Activated gamma-delta T cell treated with anti-CD3 and anti-CD28 coated beads, Interleukin-2, amount 50 U/mL, for 16 hours (primary cell): ENCODE measurements at regions not wholly inside any gene's neighbourhood (a gene's known extent, or its start where the extent isn't known, plus 50 kb on each side); places are given as distances from the start of the nearest gene placed in this dataset.

Experiments used
- DNase-seq: peaks from one replicate; pipeline ENCODE4 v3.0.0-alpha.2; 2020; ENCODE audit warnings: low read depth

GRCh38 chr1:55367273-55367672 is 152.1 kb upstream of the USP24 start:
- no peak for DNase-seq

- DNase-seq = no peak
These were observed 149.1 kb upstream of the USP24 start for GRCh38 chr1:55364216-55364615.

- no peak for DNase-seq
These were observed 148.1 kb upstream of the USP24 start for GRCh38 chr1:55363268-55363667.

GRCh38 chr1:55362558-55362957 is 147.4 kb upstream of the USP24 start:
- no peak for DNase-seq

- no peak for DNase-seq
These were observed 144.4 kb upstream of the USP24 start for GRCh38 chr1:55359611-55360010.

GRCh38 chr1:55358581-55358980 is 143.4 kb upstream of the USP24 start:
- DNase-seq = no peak

GRCh38 chr1:55355549-55355948 is 140.4 kb upstream of the USP24 start:
- no peak for DNase-seq

GRCh38 chr1:55353707-55354620 is 138.8 kb upstream of the USP24 start:
- DNase-seq = no peak

- no peak for DNase-seq
These were observed 137.6 kb upstream of the USP24 start for GRCh38 chr1:55352811-55353180.

- DNase-seq = no peak
These were observed 137.1 kb upstream of the USP24 start for GRCh38 chr1:55352080-55352810.

- no peak for DNase-seq
These were observed 133.2 kb upstream of the USP24 start for GRCh38 chr1:55348356-55348755.

GRCh38 chr1:55347866-55348265 is 132.7 kb upstream of the USP24 start:
- no peak for DNase-seq

- no peak for DNase-seq
These were observed 131.9 kb upstream of the USP24 start for GRCh38 chr1:55347041-55347440.

- no peak for DNase-seq
These were observed 131.4 kb upstream of the USP24 start for GRCh38 chr1:55346586-55346985.

GRCh38 chr1:55339681-55340080 is 124.5 kb upstream of the USP24 start:
- DNase-seq = no peak

- DNase-seq = no peak
These were observed 123.3 kb upstream of the USP24 start for GRCh38 chr1:55338448-55338820.

GRCh38 chr1:55337801-55338447 is 122.8 kb upstream of the USP24 start:
- DNase-seq = no peak

- no peak for DNase-seq
These were observed 119.6 kb upstream of the USP24 start for GRCh38 chr1:55334797-55335196.

- no peak for DNase-seq
These were observed 119.0 kb upstream of the USP24 start for GRCh38 chr1:55334160-55334559.

GRCh38 chr1:55333461-55333860 is 118.3 kb upstream of the USP24 start:
- DNase-seq = no peak

GRCh38 chr1:55331351-55331750 is 116.2 kb upstream of the USP24 start:
- DNase-seq = no peak

GRCh38 chr1:55329808-55330432 is 114.8 kb upstream of the USP24 start:
- no peak for DNase-seq
